MCF 10A (cell line): ENCODE measurements at regions not wholly inside any gene's neighbourhood (a gene's known extent, or its start where the extent isn't known, plus 50 kb on each side); places are given as distances from the start of the nearest gene placed in this dataset.

Source experiments
- BruUV-seq: library from RNA; stranded (reverse); fragments of 400-500 nt; replicated peaks from 2 replicates; lab custom pipeline; 2021; lab: Mats Ljungman, UMichigan
- CTCF ChIA-PET: fragments of 300-600 bp; sonication (Branson Sonifier 250); formaldehyde crosslinking; extraction: SDS; loops from one replicate; lab custom pipeline; 2021; ENCODE audit warnings: antibody characterized with exemption, inconsistent platforms; lab: Yijun Ruan, JAX
- POLR2A ChIA-PET: fragments of 300-600, 350-650 bp; sonication (Branson Sonifier 250); formaldehyde crosslinking; extraction: SDS; loops from one replicate; lab custom pipeline; 2020; ENCODE audit warnings: antibody characterized with exemption, inconsistent platforms; lab: Yijun Ruan, JAX
- DNase-seq: peaks from one replicate; pipeline ENCODE4 v3.0.0-alpha.2; 2018; ENCODE audit not compliant: unreplicated experiment
- H3K27ac Mint-ChIP-seq: one replicate; pipeline ENCODE4 v1.8.0; 2022; ENCODE audit warnings: mild to moderate bottlenecking, low read depth, mixed read lengths; ENCODE audit not compliant: unreplicated experiment
- H3K27me3 Mint-ChIP-seq: one replicate; pipeline ENCODE4 v1.8.0; 2022; ENCODE audit warnings: mixed read lengths; ENCODE audit not compliant: insufficient read depth, unreplicated experiment
- H3K36me3 Mint-ChIP-seq: one replicate; pipeline ENCODE4 v1.8.0; 2022; ENCODE audit warnings: mild to moderate bottlenecking, moderate library complexity, mixed read lengths; ENCODE audit not compliant: insufficient read depth, unreplicated experiment
- H3K4me1 Mint-ChIP-seq: one replicate; pipeline ENCODE4 v1.8.0; 2022; ENCODE audit warnings: mixed read lengths; ENCODE audit not compliant: insufficient read depth, unreplicated experiment
- H3K4me3 Mint-ChIP-seq: one replicate; pipeline ENCODE4 v1.8.0; 2022; ENCODE audit warnings: mild to moderate bottlenecking, moderate library complexity, mixed read lengths; ENCODE audit not compliant: unreplicated experiment
- H3K9me3 Mint-ChIP-seq: one replicate; pipeline ENCODE4 v1.8.0; 2022; ENCODE audit warnings: mixed read lengths; ENCODE audit not compliant: unreplicated experiment
- intact Hi-C: fragments of 100-400 bp; cut with micrococcal nuclease; formaldehyde crosslinking; loops from 2 replicates; pipeline ENCODE4 v1.14.1; 2022
- TF ChIP-seq, protein P1 (sequence below): fragments of 200-600 bp; IDR thresholded peaks from one replicate; pipeline ENCODE4 v1.8.0; 2022; ENCODE audit warnings: antibody characterized with exemption, mild to moderate bottlenecking; ENCODE audit not compliant: unreplicated experiment

DNA sequence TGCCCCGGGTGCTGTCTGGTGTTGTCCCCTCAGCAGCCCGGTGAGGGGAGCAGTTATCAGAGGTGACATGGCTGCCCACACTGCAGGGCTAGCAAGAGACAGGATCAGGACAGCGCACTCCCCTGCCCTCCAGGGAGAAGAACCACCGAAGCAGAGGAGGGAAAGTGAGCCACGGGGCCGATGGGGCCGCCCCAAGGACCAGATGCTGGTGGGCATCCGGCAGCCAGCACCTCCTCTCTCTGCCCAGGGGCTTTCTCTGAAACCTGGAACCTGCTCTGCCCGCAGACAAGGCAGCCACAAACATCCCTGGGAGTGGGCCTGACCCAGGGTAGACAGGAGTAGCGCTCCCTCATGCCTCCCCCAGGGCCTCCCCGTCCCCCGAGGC, 163.0 kb upstream of the CST7 start:
- intact Hi-C loops, result no loop called here
- no peak overlapping the region for H3K27ac Mint-ChIP-seq
- CTCF ChIA-PET, result no interaction called here

DNA sequence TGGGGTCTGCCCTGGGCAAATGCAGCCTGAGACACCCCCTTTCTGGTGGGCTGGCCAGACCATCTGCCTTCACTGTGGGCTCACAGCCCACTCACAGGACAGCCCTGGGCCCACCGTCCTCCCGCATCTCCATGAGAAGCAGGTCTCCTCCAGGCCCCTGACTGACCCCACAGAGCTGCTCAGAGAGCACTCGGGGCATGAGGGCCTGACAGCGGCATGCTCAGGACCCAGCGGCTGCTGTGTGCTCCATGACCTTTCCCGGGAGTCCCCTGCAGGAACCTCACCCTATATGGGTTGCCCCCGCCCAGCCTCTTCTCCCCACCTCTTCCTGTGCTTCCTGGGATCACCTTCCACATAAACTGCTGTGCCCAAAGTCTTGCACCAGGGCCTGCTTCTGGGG, 162.4 kb upstream of the CST7 start:
- Mint-ChIP-seq H3K9me3 (no peaks in the 10 kb centered on the region), H3K4me3 (no peak overlapping the region), H3K4me1 (no peaks in the 10 kb centered on the region), H3K36me3 (no peaks in the 10 kb centered on the region), H3K27me3 (peaks cover 8% of the 10 kb centered on the region), H3K27ac (no peak overlapping the region)
- TF ChIP-seq, protein P1, sequence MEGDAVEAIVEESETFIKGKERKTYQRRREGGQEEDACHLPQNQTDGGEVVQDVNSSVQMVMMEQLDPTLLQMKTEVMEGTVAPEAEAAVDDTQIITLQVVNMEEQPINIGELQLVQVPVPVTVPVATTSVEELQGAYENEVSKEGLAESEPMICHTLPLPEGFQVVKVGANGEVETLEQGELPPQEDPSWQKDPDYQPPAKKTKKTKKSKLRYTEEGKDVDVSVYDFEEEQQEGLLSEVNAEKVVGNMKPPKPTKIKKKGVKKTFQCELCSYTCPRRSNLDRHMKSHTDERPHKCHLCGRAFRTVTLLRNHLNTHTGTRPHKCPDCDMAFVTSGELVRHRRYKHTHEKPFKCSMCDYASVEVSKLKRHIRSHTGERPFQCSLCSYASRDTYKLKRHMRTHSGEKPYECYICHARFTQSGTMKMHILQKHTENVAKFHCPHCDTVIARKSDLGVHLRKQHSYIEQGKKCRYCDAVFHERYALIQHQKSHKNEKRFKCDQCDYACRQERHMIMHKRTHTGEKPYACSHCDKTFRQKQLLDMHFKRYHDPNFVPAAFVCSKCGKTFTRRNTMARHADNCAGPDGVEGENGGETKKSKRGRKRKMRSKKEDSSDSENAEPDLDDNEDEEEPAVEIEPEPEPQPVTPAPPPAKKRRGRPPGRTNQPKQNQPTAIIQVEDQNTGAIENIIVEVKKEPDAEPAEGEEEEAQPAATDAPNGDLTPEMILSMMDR, result no peak
- ChIA-PET POLR2A (no interaction called here), CTCF (no interaction called here)
- no peak for DNase-seq
- intact Hi-C loops, result no loop called here
- no TSS peak for BruUV-seq

More for the DNA sequence above, 163.0 kb upstream of the CST7 start:
- Mint-ChIP-seq H3K4me1 (no peaks in the 10 kb centered on the region), H3K36me3 (no peaks in the 10 kb centered on the region), H3K4me3 (no peak overlapping the region), H3K9me3 (no peaks in the 10 kb centered on the region), H3K27me3 (peaks cover 11% of the 10 kb centered on the region)
- DNase-seq, result no peak
- POLR2A ChIA-PET, result no interaction called here
- TF ChIP-seq, protein P1, result no peak
- no TSS peak for BruUV-seq

GRCh38 chr20:24787071-24787470, 162.0 kb upstream of the CST7 start:
- intact Hi-C loops, result no loop called here
- no TSS peak for BruUV-seq
- no peak for DNase-seq
- Mint-ChIP-seq H3K4me1 (no peaks in the 10 kb centered on the region), H3K36me3 (no peaks in the 10 kb centered on the region), H3K4me3 (no peak overlapping the region), H3K9me3 (no peaks in the 10 kb centered on the region), H3K27me3 (peaks cover 4% of the 10 kb centered on the region), H3K27ac (no peak overlapping the region)
- ChIA-PET POLR2A (no interaction called here), CTCF (no interaction called here)
- TF ChIP-seq, protein P1, result no peak

DNA sequence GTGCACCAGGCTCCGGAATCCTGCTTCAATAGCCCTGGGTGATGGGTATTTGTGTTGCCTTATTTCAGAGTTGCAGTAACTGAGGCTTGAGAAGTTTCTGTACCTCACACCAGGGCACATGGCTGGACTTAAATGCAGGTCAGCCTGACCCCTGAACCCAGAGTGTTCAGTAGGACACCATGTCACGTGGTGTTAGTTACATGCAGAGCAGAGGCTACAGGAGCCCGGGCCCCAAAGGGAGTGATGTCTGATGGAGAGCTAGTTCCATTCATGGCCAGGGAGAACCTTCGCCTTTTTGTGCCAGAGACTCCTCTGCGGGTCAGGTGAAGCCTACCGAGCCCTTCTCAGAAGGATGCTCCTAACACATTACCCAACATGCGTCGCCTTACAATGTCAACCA, 161.4 kb upstream of the CST7 start:
- DNase-seq, result no peak
- Mint-ChIP-seq H3K27ac (no peak overlapping the region), H3K27me3 (no peaks in the 10 kb centered on the region), H3K4me1 (no peaks in the 10 kb centered on the region), H3K36me3 (no peaks in the 10 kb centered on the region), H3K4me3 (no peak overlapping the region), H3K9me3 (no peaks in the 10 kb centered on the region)
- TF ChIP-seq, protein P1, result no peak
- no TSS peak for BruUV-seq
- POLR2A ChIA-PET, result no interaction called here
- intact Hi-C loops, result no loop called here
- CTCF ChIA-PET, result no interaction called here
